Posterior vena cava (tissue), 2 donors: ENCODE measurements at regions not wholly inside any gene's neighbourhood (a gene's known extent, or its start where the extent isn't known, plus 50 kb on each side); places are given as distances from the start of the nearest gene placed in this dataset.
"Not testable (repeated sequence)": the region's sequence is repeated elsewhere in the genome, so short reads cannot be mapped to it uniquely, and the experiment has no call there.

Source experiments
- DNase-seq: peaks from one replicate; pipeline ENCODE4 v3.0.0-alpha.2; 2020; ENCODE audit warnings: low spot score
- intact Hi-C, 2 donors: fragments of 100-400 bp; cut with DNase I; formaldehyde crosslinking; loops; one replicate each; pipeline versions ENCODE4 v1.14.1 to v1.14.2; 2022 to 2023
- donor health status: DM: yes; HTN: yes; CAD: no.
- donor health status: DM: yes; HTN: yes; CAD: no.

GRCh38 chr7:96563409-96563808 is 146.2 kb downstream of the SEM1 start:
- intact Hi-C loops: no loop called here
- DNase-seq: no peak

GRCh38 chr7:96562966-96563365 is 146.7 kb downstream of the SEM1 start:
- DNase-seq: no peak
- intact Hi-C loops: no loop called here

GRCh38 chr7:96562458-96562857 is 147.2 kb downstream of the SEM1 start:
- no peak for DNase-seq

GRCh38 chr7:96561892-96562291 is 147.8 kb downstream of the SEM1 start:
- intact Hi-C loops: no loop called here

More at GRCh38 chr7:96562458-96562857, 147.2 kb downstream of the SEM1 start:
- intact Hi-C loops: no loop called here

GRCh38 chr7:96558530-96558929 is 151.1 kb downstream of the SEM1 start:
- no peak for DNase-seq
- intact Hi-C loops: no loop called here

More at GRCh38 chr7:96561892-96562291, 147.8 kb downstream of the SEM1 start:
- DNase-seq: no peak

GRCh38 chr7:96558093-96558492 is 151.6 kb downstream of the SEM1 start:
- intact Hi-C loops: no loop called here
- no peak for DNase-seq

- DNase-seq, intact Hi-C loops: not testable (repeated sequence)
Measured at GRCh38 chr7:96557598-96557997, 152.0 kb downstream of the SEM1 start.

- intact Hi-C loops: loop anchor here in 1 of 2 donors (2.0 kb wide), 1 partner anchor 28 kb away; no protein-coding TSS in a partner anchor
Measured at GRCh38 chr7:96548664-96549063, 161.0 kb downstream of the SEM1 start.

GRCh38 chr7:96547371-96547811 is 162.3 kb downstream of the SEM1 start:
- intact Hi-C loops: no loop called here
- no peak for DNase-seq

More at GRCh38 chr7:96548664-96549063, 161.0 kb downstream of the SEM1 start:
- DNase-seq: no peak

GRCh38 chr7:96546426-96546825 is 163.2 kb downstream of the SEM1 start:
- no peak for DNase-seq
- intact Hi-C loops: no loop called here

- intact Hi-C loops: no loop called here
Measured at GRCh38 chr7:96539471-96539870, 170.2 kb downstream of the SEM1 start.

GRCh38 chr7:96538632-96539031 is 171.0 kb downstream of the SEM1 start:
- intact Hi-C loops: no loop called here
- DNase-seq: no peak

More at GRCh38 chr7:96539471-96539870, 170.2 kb downstream of the SEM1 start:
- no peak for DNase-seq

GRCh38 chr7:96534221-96534620 is 175.4 kb downstream of the SEM1 start:
- intact Hi-C loops: no loop called here

GRCh38 chr7:96532428-96532935 is 177.2 kb downstream of the SEM1 start:
- DNase-seq: no peak
- intact Hi-C loops: no loop called here

More at GRCh38 chr7:96534221-96534620, 175.4 kb downstream of the SEM1 start:
- no peak for DNase-seq

GRCh38 chr7:96531331-96531730 is 178.3 kb downstream of the SEM1 start:
- intact Hi-C loops: no loop called here
- DNase-seq: no peak

- intact Hi-C loops: no loop called here
- no peak for DNase-seq
Measured at GRCh38 chr7:96530786-96531185, 178.9 kb downstream of the SEM1 start.

GRCh38 chr7:96527133-96527827 is 182.4 kb downstream of the SEM1 start:
- DNase-seq: no peak
- intact Hi-C loops: no loop called here

- intact Hi-C loops: no loop called here
- DNase-seq: no peak
Measured at GRCh38 chr7:96526496-96526895, 183.2 kb downstream of the SEM1 start.

- intact Hi-C loops: loop anchor here in 1 of 2 donors (2.0 kb wide), 1 partner anchor 28 kb away; no protein-coding TSS in a partner anchor
- DNase-seq: no peak
Measured at GRCh38 chr7:96521068-96521894, 188.4 kb downstream of the SEM1 start.

GRCh38 chr7:96508371-96508770 is 186.5 kb upstream of the SLC25A13 start:
- intact Hi-C loops: no loop called here
- no peak for DNase-seq
